ENCODE measurements at regions not wholly inside any gene's neighbourhood (a gene's known extent, or its start where the extent isn't known, plus 50 kb on each side); places are given as distances from the start of the nearest gene placed in this dataset.

GRCh38 chr4:163660636-163661035 is 166.1 kb downstream of the TMA16 start:
- H3K9ac ChIP-seq (ENCODE audit: low read depth in 1 of 2, low read length in 2 of 2) = no peak overlapping the region
- H3K4me1 ChIP-seq (ENCODE audit: control insufficient read depth in 2 of 2, insufficient read depth in 2 of 2, low read length in 2 of 2) = no peaks in the 10 kb centered on the region
- no peaks in the 10 kb centered on the region for H3K27me3 ChIP-seq (ENCODE audit: control insufficient read depth in 2 of 2, insufficient read depth in 2 of 2, low read length in 2 of 2)
- no peak overlapping the region for H3K4me3 ChIP-seq (ENCODE audit: low read length in 2 of 2)
- no peak overlapping the region for H3K27ac ChIP-seq (ENCODE audit: low read depth in 2 of 2, low read length in 2 of 2)
- H3K36me3 ChIP-seq (ENCODE audit: control insufficient read depth in 2 of 2, insufficient read depth in 2 of 2, low read length in 2 of 2) = no peaks in the 10 kb centered on the region
- no peaks in the 10 kb centered on the region for H3K9me3 ChIP-seq (ENCODE audit: control insufficient read depth in 2 of 2, low read length in 2 of 2)

- H3K27ac ChIP-seq (ENCODE audit: low read depth in 2 of 2, low read length in 2 of 2) = no peak overlapping the region
- no peaks in the 10 kb centered on the region for H3K27me3 ChIP-seq (ENCODE audit: control insufficient read depth in 2 of 2, insufficient read depth in 2 of 2, low read length in 2 of 2)
- H3K36me3 ChIP-seq (ENCODE audit: control insufficient read depth in 2 of 2, insufficient read depth in 2 of 2, low read length in 2 of 2) = no peaks in the 10 kb centered on the region
- no peak overlapping the region for H3K4me3 ChIP-seq (ENCODE audit: low read length in 2 of 2)
- no peaks in the 10 kb centered on the region for H3K9me3 ChIP-seq (ENCODE audit: control insufficient read depth in 2 of 2, low read length in 2 of 2)
- H3K9ac ChIP-seq (ENCODE audit: low read depth in 1 of 2, low read length in 2 of 2) = no peak overlapping the region
- no peaks in the 10 kb centered on the region for H3K4me1 ChIP-seq (ENCODE audit: control insufficient read depth in 2 of 2, insufficient read depth in 2 of 2, low read length in 2 of 2)
Observed at GRCh38 chr4:163662768-163663167, 168.3 kb downstream of the TMA16 start.

DNA sequence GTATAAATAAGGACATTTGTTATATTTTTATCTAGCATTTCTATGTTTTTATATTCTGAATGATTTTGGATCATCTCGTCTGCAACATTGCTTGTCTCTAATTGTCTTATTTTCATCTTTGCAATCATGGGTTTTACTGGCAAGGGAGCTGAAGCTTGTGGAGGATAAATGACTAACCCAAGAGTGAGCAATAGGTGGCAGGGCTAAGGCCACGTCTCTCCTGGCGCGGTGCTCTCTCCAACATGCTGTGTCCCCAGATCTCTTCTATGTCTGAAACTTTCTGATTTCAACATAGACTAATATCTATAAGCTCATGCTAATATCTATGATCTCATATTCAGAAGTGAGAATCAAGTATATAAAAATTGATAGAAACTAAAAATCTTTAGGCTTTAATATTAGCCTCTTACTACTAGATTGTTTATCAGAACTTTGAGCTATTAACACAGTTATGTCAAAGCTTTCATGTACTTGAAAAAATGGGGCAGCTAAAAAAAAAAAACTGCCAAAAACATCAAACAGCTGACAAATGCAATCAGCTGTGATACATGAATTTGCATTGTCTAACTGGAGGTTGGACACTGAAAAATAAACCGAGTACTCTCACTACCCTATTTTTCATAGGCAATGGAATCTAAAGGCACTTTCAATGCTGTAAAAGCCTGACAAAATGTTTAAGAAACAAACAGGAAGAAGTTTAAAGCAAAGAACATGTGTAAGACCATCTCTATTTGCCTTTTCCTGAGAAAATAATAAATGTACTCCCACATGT is 169.2 kb downstream of the TMA16 start:
- Histone ChIP-seq H3K4me1 (ENCODE audit: control insufficient read depth in 2 of 2, insufficient read depth in 2 of 2, low read length in 2 of 2) (no peaks in the 10 kb centered on the region), H3K9me3 (ENCODE audit: control insufficient read depth in 2 of 2, low read length in 2 of 2) (no peaks in the 10 kb centered on the region), H3K36me3 (ENCODE audit: control insufficient read depth in 2 of 2, insufficient read depth in 2 of 2, low read length in 2 of 2) (no peaks in the 10 kb centered on the region), H3K27ac (ENCODE audit: low read depth in 2 of 2, low read length in 2 of 2) (peak overlapping the region; percentile 33 to 37), H3K4me3 (ENCODE audit: low read length in 2 of 2) (no peak overlapping the region), H3K9ac (ENCODE audit: low read depth in 1 of 2, low read length in 2 of 2) (no peak overlapping the region), H3K27me3 (ENCODE audit: control insufficient read depth in 2 of 2, insufficient read depth in 2 of 2, low read length in 2 of 2) (no peaks in the 10 kb centered on the region)

DNA sequence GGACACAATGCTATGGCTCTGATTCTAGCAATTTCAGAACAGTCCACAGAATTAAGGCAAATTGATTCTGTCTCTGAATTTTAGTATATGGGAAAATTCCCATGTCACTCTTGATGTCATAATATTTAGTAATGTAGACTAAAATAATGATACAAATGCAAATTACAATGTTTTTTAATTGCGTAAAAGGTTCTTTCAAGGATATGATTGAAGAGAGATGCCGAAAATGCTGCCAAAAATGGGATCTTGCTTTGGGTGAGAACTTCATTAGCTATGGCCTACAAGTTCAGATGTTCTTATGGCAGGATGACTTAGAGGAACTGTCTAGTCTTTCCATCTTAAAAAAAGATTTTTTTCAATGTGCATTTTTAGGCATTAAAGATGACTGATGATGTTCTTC is 170.6 kb downstream of the TMA16 start:
- Histone ChIP-seq H3K36me3 (ENCODE audit: control insufficient read depth in 2 of 2, insufficient read depth in 2 of 2, low read length in 2 of 2) (no peaks in the 10 kb centered on the region), H3K4me1 (ENCODE audit: control insufficient read depth in 2 of 2, insufficient read depth in 2 of 2, low read length in 2 of 2) (no peaks in the 10 kb centered on the region), H3K4me3 (ENCODE audit: low read length in 2 of 2) (no peak overlapping the region), H3K9me3 (ENCODE audit: control insufficient read depth in 2 of 2, low read length in 2 of 2) (no peaks in the 10 kb centered on the region), H3K9ac (ENCODE audit: low read depth in 1 of 2, low read length in 2 of 2) (no peak overlapping the region), H3K27me3 (ENCODE audit: control insufficient read depth in 2 of 2, insufficient read depth in 2 of 2, low read length in 2 of 2) (no peaks in the 10 kb centered on the region), H3K27ac (ENCODE audit: low read depth in 2 of 2, low read length in 2 of 2) (peak overlapping the region in 1 of 2 donors; percentile 1)

DNA sequence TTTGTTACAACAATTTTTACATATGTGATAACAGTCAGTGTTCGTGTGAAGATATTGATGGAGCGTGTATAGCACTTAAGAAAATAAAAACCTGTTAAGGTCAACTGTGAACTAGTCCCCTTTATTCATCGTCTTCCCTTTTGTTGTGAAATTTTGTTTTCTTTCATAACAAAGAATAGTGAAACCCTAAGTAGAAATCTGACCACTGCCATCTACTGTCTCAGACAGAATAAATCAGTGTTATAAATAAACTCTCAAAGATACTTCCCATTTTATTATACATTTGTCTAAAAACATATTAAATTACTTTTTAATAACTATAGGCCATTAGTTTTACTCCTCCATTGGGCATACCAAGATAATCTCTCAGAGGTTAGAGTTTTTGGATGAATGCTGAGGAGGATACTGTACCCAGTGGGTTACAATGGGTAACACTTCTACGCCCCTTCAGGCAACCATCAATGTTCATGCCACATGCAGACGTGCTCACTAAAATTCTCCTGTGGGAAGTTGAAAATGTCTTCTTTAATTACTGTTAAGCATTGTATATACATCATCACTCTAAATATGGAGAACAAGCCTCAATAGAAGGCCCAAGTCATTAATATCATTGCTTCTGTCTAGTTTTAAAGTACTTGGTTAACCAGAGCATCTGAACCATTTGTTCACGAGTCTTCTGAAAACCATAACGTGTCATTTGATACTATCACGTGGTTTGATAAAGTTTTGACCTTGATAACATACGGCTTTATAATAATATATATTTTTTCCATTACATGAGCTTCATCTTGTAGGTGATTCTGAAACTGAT is 171.2 kb downstream of the TMA16 start:
- Histone ChIP-seq H3K4me1 (ENCODE audit: control insufficient read depth in 2 of 2, insufficient read depth in 2 of 2, low read length in 2 of 2) (no peaks in the 10 kb centered on the region), H3K4me3 (ENCODE audit: low read length in 2 of 2) (no peak overlapping the region), H3K36me3 (ENCODE audit: control insufficient read depth in 2 of 2, insufficient read depth in 2 of 2, low read length in 2 of 2) (no peaks in the 10 kb centered on the region), H3K27ac (ENCODE audit: low read depth in 2 of 2, low read length in 2 of 2) (peak overlapping the region; percentile 35 to 56), H3K27me3 (ENCODE audit: control insufficient read depth in 2 of 2, insufficient read depth in 2 of 2, low read length in 2 of 2) (no peaks in the 10 kb centered on the region), H3K9ac (ENCODE audit: low read depth in 1 of 2, low read length in 2 of 2) (no peak overlapping the region), H3K9me3 (ENCODE audit: control insufficient read depth in 2 of 2, low read length in 2 of 2) (no peaks in the 10 kb centered on the region)

DNA sequence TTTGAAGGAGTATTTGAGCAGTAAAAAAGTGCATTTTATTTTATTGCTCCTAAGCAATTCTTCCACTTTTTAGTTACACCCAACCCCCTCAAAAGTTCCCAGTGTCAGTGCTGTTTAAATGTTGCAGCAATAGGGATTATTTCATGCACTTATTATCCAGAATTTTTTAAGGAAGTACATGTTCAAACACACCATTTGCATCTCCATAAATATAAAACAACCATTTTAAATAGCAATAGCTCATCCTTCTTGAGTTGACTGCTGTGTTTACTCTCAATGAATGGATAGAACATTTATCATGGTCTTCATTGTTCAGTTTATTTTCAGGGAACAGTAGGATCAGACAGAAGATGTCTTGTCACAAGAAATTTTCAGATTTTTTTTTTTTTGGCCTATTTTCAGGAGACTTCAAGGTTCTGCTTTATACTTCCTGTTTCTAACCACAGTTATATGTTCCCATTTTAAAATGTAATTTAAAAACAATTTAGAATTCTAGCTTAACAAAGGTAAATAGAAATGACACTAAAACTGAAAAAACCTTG is 171.9 kb downstream of the TMA16 start:
- Histone ChIP-seq H3K4me3 (ENCODE audit: low read length in 2 of 2) (no peak overlapping the region), H3K27me3 (ENCODE audit: control insufficient read depth in 2 of 2, insufficient read depth in 2 of 2, low read length in 2 of 2) (no peaks in the 10 kb centered on the region), H3K27ac (ENCODE audit: low read depth in 2 of 2, low read length in 2 of 2) (no peak overlapping the region), H3K36me3 (ENCODE audit: control insufficient read depth in 2 of 2, insufficient read depth in 2 of 2, low read length in 2 of 2) (no peaks in the 10 kb centered on the region), H3K9ac (ENCODE audit: low read depth in 1 of 2, low read length in 2 of 2) (no peak overlapping the region), H3K9me3 (ENCODE audit: control insufficient read depth in 2 of 2, low read length in 2 of 2) (no peaks in the 10 kb centered on the region), H3K4me1 (ENCODE audit: control insufficient read depth in 2 of 2, insufficient read depth in 2 of 2, low read length in 2 of 2) (no peaks in the 10 kb centered on the region)

- H3K9me3 ChIP-seq (ENCODE audit: control insufficient read depth in 2 of 2, low read length in 2 of 2) = no peaks in the 10 kb centered on the region
- no peaks in the 10 kb centered on the region for H3K27me3 ChIP-seq (ENCODE audit: control insufficient read depth in 2 of 2, insufficient read depth in 2 of 2, low read length in 2 of 2)
- H3K4me1 ChIP-seq (ENCODE audit: control insufficient read depth in 2 of 2, insufficient read depth in 2 of 2, low read length in 2 of 2) = no peaks in the 10 kb centered on the region
- H3K36me3 ChIP-seq (ENCODE audit: control insufficient read depth in 2 of 2, insufficient read depth in 2 of 2, low read length in 2 of 2) = no peaks in the 10 kb centered on the region
- no peak overlapping the region for H3K9ac ChIP-seq (ENCODE audit: low read depth in 1 of 2, low read length in 2 of 2)
- H3K27ac ChIP-seq (ENCODE audit: low read depth in 2 of 2, low read length in 2 of 2) = no peak overlapping the region
- no peak overlapping the region for H3K4me3 ChIP-seq (ENCODE audit: low read length in 2 of 2)
Observed at GRCh38 chr4:163672751-163673150, 178.3 kb downstream of the TMA16 start.

DNA sequence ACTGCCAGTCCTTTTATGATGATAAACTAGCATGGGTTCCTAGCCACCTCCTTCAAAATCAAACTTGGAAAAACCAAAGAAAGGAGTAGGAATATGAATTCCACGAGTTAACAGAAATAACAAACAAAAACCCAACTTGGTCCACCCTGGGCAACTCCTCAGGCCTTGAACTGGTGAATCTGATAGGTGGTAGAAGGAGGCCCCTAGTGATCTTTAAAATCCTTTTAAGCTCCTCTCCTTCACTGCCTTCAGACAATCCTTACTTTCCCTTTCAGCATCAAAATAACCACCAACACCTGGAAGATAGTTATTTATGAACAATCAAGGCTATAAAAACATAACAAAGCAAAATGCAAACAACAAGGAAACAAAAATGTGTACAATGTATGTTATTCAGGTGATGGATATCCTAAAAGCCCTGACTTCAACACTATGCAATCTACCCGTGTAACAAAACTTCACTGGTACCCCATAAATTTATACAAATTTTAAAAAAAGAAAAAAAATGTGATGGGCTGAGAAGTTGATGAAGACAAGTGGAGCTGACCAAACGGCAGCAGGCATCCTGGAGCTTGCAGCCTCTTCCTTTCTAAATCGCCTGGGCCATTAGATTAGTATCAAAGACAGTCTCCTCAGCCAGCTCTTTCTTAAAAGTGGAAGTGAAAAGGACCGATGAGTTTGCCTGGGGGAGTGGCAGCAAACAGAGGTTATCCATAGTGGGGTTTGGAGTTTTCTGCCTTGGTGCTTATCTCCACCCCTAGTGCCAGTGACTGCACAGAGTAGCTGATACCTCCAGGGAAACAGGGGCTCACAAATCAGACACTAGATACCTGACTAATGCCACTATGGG is 179.6 kb downstream of the TMA16 start:
- no peak overlapping the region for H3K27ac ChIP-seq (ENCODE audit: low read depth in 2 of 2, low read length in 2 of 2)
- no peak overlapping the region for H3K9ac ChIP-seq (ENCODE audit: low read depth in 1 of 2, low read length in 2 of 2)
- no peaks in the 10 kb centered on the region for H3K4me1 ChIP-seq (ENCODE audit: control insufficient read depth in 2 of 2, insufficient read depth in 2 of 2, low read length in 2 of 2)
- no peak overlapping the region for H3K4me3 ChIP-seq (ENCODE audit: low read length in 2 of 2)
- no peaks in the 10 kb centered on the region for H3K36me3 ChIP-seq (ENCODE audit: control insufficient read depth in 2 of 2, insufficient read depth in 2 of 2, low read length in 2 of 2)
- H3K27me3 ChIP-seq (ENCODE audit: control insufficient read depth in 2 of 2, insufficient read depth in 2 of 2, low read length in 2 of 2) = no peaks in the 10 kb centered on the region
- H3K9me3 ChIP-seq (ENCODE audit: control insufficient read depth in 2 of 2, low read length in 2 of 2) = no peaks in the 10 kb centered on the region

GRCh38 chr4:163679189-163679588 is 184.7 kb downstream of the TMA16 start:
- Histone ChIP-seq H3K27ac (ENCODE audit: low read depth in 2 of 2, low read length in 2 of 2) (no peak overlapping the region), H3K9ac (ENCODE audit: low read depth in 1 of 2, low read length in 2 of 2) (no peak overlapping the region), H3K27me3 (ENCODE audit: control insufficient read depth in 2 of 2, insufficient read depth in 2 of 2, low read length in 2 of 2) (no peaks in the 10 kb centered on the region), H3K36me3 (ENCODE audit: control insufficient read depth in 2 of 2, insufficient read depth in 2 of 2, low read length in 2 of 2) (no peaks in the 10 kb centered on the region), H3K9me3 (ENCODE audit: control insufficient read depth in 2 of 2, low read length in 2 of 2) (no peaks in the 10 kb centered on the region), H3K4me3 (ENCODE audit: low read length in 2 of 2) (no peak overlapping the region), H3K4me1 (ENCODE audit: control insufficient read depth in 2 of 2, insufficient read depth in 2 of 2, low read length in 2 of 2) (no peaks in the 10 kb centered on the region)

Data from mucosa of rectum (tissue), 2 donors.